ENCODE measurements at regions not wholly inside any gene's neighbourhood (a gene's known extent, or its start where the extent isn't known, plus 50 kb on each side); places are given as distances from the start of the nearest gene placed in this dataset.

GRCh38 chr3:8200996-8201395 lies 300.6 kb upstream of the LMCD1 start:
- no peak for DNase-seq (ENCODE audit: low read depth, low spot score)

- no peak for DNase-seq (ENCODE audit: low read depth, low spot score)
Measured at GRCh38 chr3:8201886-8202285, 299.7 kb upstream of the LMCD1 start.

GRCh38 chr3:8204331-8204730 lies 297.3 kb upstream of the LMCD1 start:
- no peak for DNase-seq (ENCODE audit: low read depth, low spot score)

GRCh38 chr3:8204853-8205650 lies 296.6 kb upstream of the LMCD1 start:
- DNase-seq (ENCODE audit: low read depth, low spot score), result no peak

- DNase-seq (ENCODE audit: low read depth, low spot score), result no peak
Measured at GRCh38 chr3:8205881-8206280, 295.7 kb upstream of the LMCD1 start.

GRCh38 chr3:8206971-8207617 lies 294.5 kb upstream of the LMCD1 start:
- no peak for DNase-seq (ENCODE audit: low read depth, low spot score)

- no peak for DNase-seq (ENCODE audit: low read depth, low spot score)
Measured at GRCh38 chr3:8210882-8211341, 290.7 kb upstream of the LMCD1 start.

GRCh38 chr3:8212794-8213193 lies 288.8 kb upstream of the LMCD1 start:
- DNase-seq (ENCODE audit: low read depth, low spot score), result no peak

GRCh38 chr3:8213286-8213685 lies 288.3 kb upstream of the LMCD1 start:
- no peak for DNase-seq (ENCODE audit: low read depth, low spot score)

GRCh38 chr3:8215821-8216220 lies 285.8 kb upstream of the LMCD1 start:
- DNase-seq (ENCODE audit: low read depth, low spot score), result no peak

- no peak for DNase-seq (ENCODE audit: low read depth, low spot score)
Measured at GRCh38 chr3:8218353-8218940, 283.2 kb upstream of the LMCD1 start.

GRCh38 chr3:8220291-8220690 lies 281.3 kb upstream of the LMCD1 start:
- no peak for DNase-seq (ENCODE audit: low read depth, low spot score)

GRCh38 chr3:8223766-8224165 lies 277.9 kb upstream of the LMCD1 start:
- no peak for DNase-seq (ENCODE audit: low read depth, low spot score)

- DNase-seq (ENCODE audit: low read depth, low spot score), result no peak
Measured at GRCh38 chr3:8224941-8225340, 276.7 kb upstream of the LMCD1 start.

- no peak for DNase-seq (ENCODE audit: low read depth, low spot score)
Measured at GRCh38 chr3:8233938-8234337, 267.7 kb upstream of the LMCD1 start.

GRCh38 chr3:8236264-8236663 lies 265.4 kb upstream of the LMCD1 start:
- no peak for DNase-seq (ENCODE audit: low read depth, low spot score)

- no peak for DNase-seq (ENCODE audit: low read depth, low spot score)
Measured at GRCh38 chr3:8237893-8238292, 263.7 kb upstream of the LMCD1 start.

GRCh38 chr3:8238432-8238831 lies 263.2 kb upstream of the LMCD1 start:
- DNase-seq (ENCODE audit: low read depth, low spot score), result no peak

- no peak for DNase-seq (ENCODE audit: low read depth, low spot score)
Measured at GRCh38 chr3:8239095-8239494, 262.5 kb upstream of the LMCD1 start.

- DNase-seq (ENCODE audit: low read depth, low spot score), result no peak
Measured at GRCh38 chr3:8239718-8240695, 261.6 kb upstream of the LMCD1 start.

GRCh38 chr3:8246070-8246469 lies 255.6 kb upstream of the LMCD1 start:
- no peak for DNase-seq (ENCODE audit: low read depth, low spot score)

- no peak for DNase-seq (ENCODE audit: low read depth, low spot score)
Measured at GRCh38 chr3:8253201-8253600, 248.4 kb upstream of the LMCD1 start.

Data from activated CD4-positive, CD25-positive, alpha-beta regulatory T cell treated with anti-CD3 and anti-CD28 coated beads, Interleukin-2, amount 50 U/mL, for 16 hours (primary cell).